Neural progenitor cell (in vitro differentiated cells): ENCODE measurements at regions not wholly inside any gene's neighbourhood (a gene's known extent, or its start where the extent isn't known, plus 50 kb on each side); places are given as distances from the start of the nearest gene placed in this dataset.

ENCODE experiments used
- DNase-seq: peaks from one replicate; pipeline ENCODE4 v3.0.0-alpha.2; 2016; ENCODE audit warnings: low spot score
- H2AFZ ChIP-seq: fragments of 200-600 bp; sonication (generic); replicated peaks from 2 replicates; pipeline ENCODE4 v1.6.1; 2016; ENCODE audit warnings: antibody characterized with exemption
- H3F3A ChIP-seq: fragments of 200-600 bp; sonication (generic); 2 replicates; pipeline ENCODE4 v1.6.1; 2016; ENCODE audit warnings: antibody characterized with exemption, low read depth
- H3K27ac ChIP-seq: fragments of 200-600 bp; sonication (generic); 2 replicates; pipeline ENCODE4 v1.5.1; 2016; ENCODE audit warnings: mild to moderate bottlenecking
- H3K27me3 ChIP-seq: fragments of 200-600 bp; sonication (generic); 2 replicates; pipeline ENCODE4 v1.6.1; 2016; ENCODE audit warnings: mild to moderate bottlenecking, moderate library complexity
- H3K36me3 ChIP-seq: fragments of 200-600 bp; sonication (generic); 2 replicates; pipeline ENCODE4 v1.5.1; 2016
- H3K4me1 ChIP-seq: fragments of 200-600 bp; sonication (generic); 2 replicates; pipeline ENCODE4 v1.6.1; 2016; ENCODE audit warnings: mixed run types
- H3K4me2 ChIP-seq: fragments of 200-600 bp; sonication (generic); 2 replicates; pipeline ENCODE4 v1.6.1; 2016
- H3K4me3 ChIP-seq: fragments of 200-600 bp; sonication (generic); 2 replicates; pipeline ENCODE4 v1.5.1; 2016
- H3K79me2 ChIP-seq: fragments of 200-600 bp; sonication (generic); 2 replicates; pipeline ENCODE4 v1.6.1; 2016; ENCODE audit warnings: low read depth
- H3K9ac ChIP-seq: fragments of 200-600 bp; sonication (generic); 2 replicates; pipeline ENCODE4 v1.6.1; 2016
- H3K9me3 ChIP-seq: fragments of 200-600 bp; sonication (generic); 2 replicates; pipeline ENCODE4 v1.5.1; 2016; ENCODE audit warnings: low read depth
- H4K20me1 ChIP-seq: fragments of 200-600 bp; sonication (generic); 2 replicates; pipeline ENCODE4 v1.6.1; 2016; ENCODE audit warnings: low read depth
- H3K27ac Mint-ChIP-seq: 3 replicates; pipeline ENCODE4 v1.8.0; 2021; ENCODE audit warnings: mixed read lengths
- H3K27me3 Mint-ChIP-seq: 2 replicates; pipeline ENCODE4 v1.8.0; 2022; ENCODE audit warnings: low read depth, mild to moderate bottlenecking, inconsistent platforms, moderate library complexity, mixed read lengths; ENCODE audit not compliant: insufficient read depth
- H3K36me3 Mint-ChIP-seq: 3 replicates; pipeline ENCODE4 v1.8.0; 2021; ENCODE audit warnings: mixed read lengths
- H3K4me1 Mint-ChIP-seq: 3 replicates; pipeline ENCODE4 v1.8.0; 2021; ENCODE audit warnings: mixed read lengths
- H3K4me3 Mint-ChIP-seq: 3 replicates; pipeline ENCODE4 v1.8.0; 2021; ENCODE audit warnings: mild to moderate bottlenecking, moderate library complexity, mixed read lengths
- H3K9me3 Mint-ChIP-seq: 3 replicates; pipeline ENCODE4 v1.8.0; 2020; ENCODE audit warnings: mixed read lengths
- EZH2 ChIP-seq: fragments of 200-600 bp; sonication (generic); IDR thresholded peaks from 2 replicates; pipeline ENCODE4 v1.6.1; 2017; ENCODE audit warnings: antibody characterized with exemption, mild to moderate bottlenecking, moderate library complexity
- EZH2phosphoT487 ChIP-seq: fragments of 200-600 bp; sonication (generic); IDR thresholded peaks from 2 replicates; pipeline ENCODE4 v1.6.1; 2017; ENCODE audit warnings: antibody characterized with exemption
- TF ChIP-seq, protein P1 (sequence below): fragments of 200-600 bp; sonication (generic); IDR thresholded peaks from 2 replicates; pipeline ENCODE4 v1.5.1; 2017; ENCODE audit warnings: antibody characterized with exemption, mild to moderate bottlenecking

DNA sequence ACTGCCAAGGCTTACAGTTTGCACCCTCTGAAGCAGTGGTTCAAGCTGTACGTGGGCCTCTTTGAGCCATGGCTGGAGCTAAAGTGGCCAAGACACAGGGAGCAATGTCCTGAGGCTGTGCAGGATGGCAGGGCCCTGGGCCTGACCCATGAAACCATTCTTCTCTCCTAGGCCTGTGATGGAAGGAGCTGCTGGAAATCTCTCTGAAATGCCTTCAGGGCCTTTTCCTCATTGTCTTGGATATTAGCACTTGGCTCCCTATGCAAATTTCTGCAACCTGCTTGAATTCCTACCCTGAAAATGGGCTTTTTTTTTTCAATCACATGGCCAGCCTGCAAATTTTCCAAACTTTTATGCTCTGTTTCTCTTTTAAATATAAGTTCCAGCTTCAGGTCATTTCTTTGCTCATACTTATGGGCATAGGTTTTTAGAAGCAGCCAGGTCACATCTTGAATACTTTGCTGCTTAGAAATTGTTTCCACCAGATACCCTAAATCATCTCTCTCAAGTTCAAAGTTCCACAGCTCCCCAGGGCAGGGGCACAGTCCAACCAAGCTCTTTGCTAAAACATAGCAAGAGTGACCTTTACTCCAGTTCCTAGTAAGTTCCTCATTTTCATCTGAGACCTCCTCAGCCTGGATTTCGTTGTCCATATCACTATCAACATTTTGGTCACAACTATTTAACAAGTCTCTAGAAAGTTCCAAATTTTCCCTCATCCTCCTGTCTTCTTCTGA, 138.3 kb downstream of the OSTF1 start:
- no peaks in the 10 kb centered on the region for H3K9me3 ChIP-seq

DNA sequence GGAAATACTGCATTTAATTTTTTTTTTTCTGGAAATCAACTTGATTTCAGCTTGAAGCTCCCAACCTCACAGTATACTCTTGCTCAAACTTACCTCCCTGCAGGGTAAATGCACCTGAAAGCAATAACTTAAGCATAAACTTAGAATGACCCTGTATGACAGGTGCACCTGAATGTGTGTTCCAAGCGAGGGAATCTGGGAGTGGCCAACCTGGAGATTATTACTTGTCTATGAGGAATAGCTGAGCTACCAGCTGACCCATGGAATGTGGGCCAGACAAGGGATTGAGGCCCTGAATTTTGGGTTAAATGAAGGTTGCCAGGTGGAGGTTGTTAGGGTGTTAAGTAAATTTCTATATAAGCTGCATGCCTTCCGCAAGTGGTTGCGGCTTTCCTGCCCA, 140.6 kb downstream of the OSTF1 start:
- Histone ChIP-seq H3F3A (no peaks in the 10 kb centered on the region), H3K36me3 (no peaks in the 10 kb centered on the region), H3K9ac (no peak overlapping the region), H2AFZ (no peak overlapping the region), H3K27me3 (no peaks in the 10 kb centered on the region), H4K20me1 (no peaks in the 10 kb centered on the region), H3K4me3 (no peak overlapping the region), H3K27ac (no peak overlapping the region), H3K79me2 (no peaks in the 10 kb centered on the region), H3K4me2 (no peak overlapping the region), H3K4me1 (peaks cover 5% of the 10 kb centered on the region), H3K9me3 (no peaks in the 10 kb centered on the region)
- Mint-ChIP-seq H3K27me3 (peaks cover 5% of the 10 kb centered on the region), H3K4me3 (no peak overlapping the region), H3K27ac (no peak overlapping the region), H3K9me3 (peaks cover 8% of the 10 kb centered on the region), H3K4me1 (peaks cover 8% of the 10 kb centered on the region), H3K36me3 (no peaks in the 10 kb centered on the region)
- TF ChIP-seq EZH2phosphoT487, result no peak
- TF ChIP-seq EZH2, result no peak
- TF ChIP-seq, protein P1, sequence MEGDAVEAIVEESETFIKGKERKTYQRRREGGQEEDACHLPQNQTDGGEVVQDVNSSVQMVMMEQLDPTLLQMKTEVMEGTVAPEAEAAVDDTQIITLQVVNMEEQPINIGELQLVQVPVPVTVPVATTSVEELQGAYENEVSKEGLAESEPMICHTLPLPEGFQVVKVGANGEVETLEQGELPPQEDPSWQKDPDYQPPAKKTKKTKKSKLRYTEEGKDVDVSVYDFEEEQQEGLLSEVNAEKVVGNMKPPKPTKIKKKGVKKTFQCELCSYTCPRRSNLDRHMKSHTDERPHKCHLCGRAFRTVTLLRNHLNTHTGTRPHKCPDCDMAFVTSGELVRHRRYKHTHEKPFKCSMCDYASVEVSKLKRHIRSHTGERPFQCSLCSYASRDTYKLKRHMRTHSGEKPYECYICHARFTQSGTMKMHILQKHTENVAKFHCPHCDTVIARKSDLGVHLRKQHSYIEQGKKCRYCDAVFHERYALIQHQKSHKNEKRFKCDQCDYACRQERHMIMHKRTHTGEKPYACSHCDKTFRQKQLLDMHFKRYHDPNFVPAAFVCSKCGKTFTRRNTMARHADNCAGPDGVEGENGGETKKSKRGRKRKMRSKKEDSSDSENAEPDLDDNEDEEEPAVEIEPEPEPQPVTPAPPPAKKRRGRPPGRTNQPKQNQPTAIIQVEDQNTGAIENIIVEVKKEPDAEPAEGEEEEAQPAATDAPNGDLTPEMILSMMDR, result no peak
- no peak for DNase-seq

More for the DNA sequence above, 138.3 kb downstream of the OSTF1 start:
- no peak overlapping the region for H3K4me2 ChIP-seq
- H3K27ac ChIP-seq, result no peak overlapping the region
- peaks cover 2% of the 10 kb centered on the region for H3K4me1 Mint-ChIP-seq
- DNase-seq, result no peak
- no peak overlapping the region for H3K4me3 ChIP-seq
- no peaks in the 10 kb centered on the region for H3K36me3 Mint-ChIP-seq
- no peaks in the 10 kb centered on the region for H3K4me1 ChIP-seq
- peaks cover 14% of the 10 kb centered on the region for H3K9me3 Mint-ChIP-seq
- peaks cover 2% of the 10 kb centered on the region for H3K27me3 Mint-ChIP-seq
- no peak overlapping the region for H3K27ac Mint-ChIP-seq
- no peak overlapping the region for H3K9ac ChIP-seq
- no peaks in the 10 kb centered on the region for H4K20me1 ChIP-seq
- H3K27me3 ChIP-seq, result no peaks in the 10 kb centered on the region
- TF ChIP-seq, protein P1, result no peak
- TF ChIP-seq EZH2 (no peak), EZH2phosphoT487 (no peak)
- H2AFZ ChIP-seq, result no peak overlapping the region
- H3F3A ChIP-seq, result no peaks in the 10 kb centered on the region
- H3K79me2 ChIP-seq, result no peaks in the 10 kb centered on the region
- no peak overlapping the region for H3K4me3 Mint-ChIP-seq
- H3K36me3 ChIP-seq, result no peaks in the 10 kb centered on the region

- Histone ChIP-seq H3K4me1 (peaks cover 6% of the 10 kb centered on the region), H3K9me3 (no peaks in the 10 kb centered on the region), H3K4me2 (no peak overlapping the region), H3K79me2 (no peaks in the 10 kb centered on the region), H3K4me3 (no peak overlapping the region), H3K27me3 (no peaks in the 10 kb centered on the region), H3K36me3 (no peaks in the 10 kb centered on the region), H2AFZ (no peak overlapping the region), H3K27ac (no peak overlapping the region), H4K20me1 (no peaks in the 10 kb centered on the region), H3K9ac (no peak overlapping the region), H3F3A (no peaks in the 10 kb centered on the region)
- DNase-seq, result no peak
- Mint-ChIP-seq H3K27me3 (peaks cover 5% of the 10 kb centered on the region), H3K4me3 (no peak overlapping the region), H3K36me3 (no peaks in the 10 kb centered on the region), H3K27ac (no peak overlapping the region), H3K4me1 (peaks cover 8% of the 10 kb centered on the region), H3K9me3 (peaks cover 8% of the 10 kb centered on the region)
- TF ChIP-seq, protein P1, result no peak
- TF ChIP-seq EZH2phosphoT487 (no peak), EZH2 (no peak)
Measured at GRCh38 chr9:75229605-75230332, 141.5 kb downstream of the OSTF1 start.
